Activated CD4-positive, alpha-beta T cell treated with anti-CD3 and anti-CD28 coated beads, Interleukin-2, Interleukin-6, amounts not matched to agents 100 ng/mL and 50 ng/mL, durations not matched to agents 16 hours and 8 hours (primary cell): ENCODE measurements at regions not wholly inside any gene's neighbourhood (a gene's known extent, or its start where the extent isn't known, plus 50 kb on each side); places are given as distances from the start of the nearest gene placed in this dataset.

Experiments
- DNase-seq: peaks from one replicate; pipeline ENCODE4 v3.0.0-alpha.2; 2020

DNA sequence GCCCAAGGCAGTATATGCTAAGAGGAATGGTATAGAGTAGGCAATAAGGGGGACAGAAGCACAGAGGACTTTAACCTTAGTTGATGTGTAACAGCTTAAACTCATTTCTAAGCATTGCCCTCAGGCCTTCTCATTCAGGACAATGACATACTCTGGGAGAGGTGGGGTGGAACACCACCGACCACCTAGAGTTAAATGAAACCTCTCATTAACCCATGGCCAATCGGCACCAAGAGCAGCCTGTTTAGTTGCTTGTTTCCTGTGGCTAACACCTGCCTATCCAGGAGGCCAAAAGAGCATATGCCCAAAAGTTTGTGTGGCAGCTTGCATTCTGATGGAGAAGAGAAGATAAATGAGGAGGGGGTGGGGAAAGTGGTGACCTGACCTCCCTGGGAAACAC lies 50.0 kb downstream of the PABIR2 start:
- no peak for DNase-seq

DNA sequence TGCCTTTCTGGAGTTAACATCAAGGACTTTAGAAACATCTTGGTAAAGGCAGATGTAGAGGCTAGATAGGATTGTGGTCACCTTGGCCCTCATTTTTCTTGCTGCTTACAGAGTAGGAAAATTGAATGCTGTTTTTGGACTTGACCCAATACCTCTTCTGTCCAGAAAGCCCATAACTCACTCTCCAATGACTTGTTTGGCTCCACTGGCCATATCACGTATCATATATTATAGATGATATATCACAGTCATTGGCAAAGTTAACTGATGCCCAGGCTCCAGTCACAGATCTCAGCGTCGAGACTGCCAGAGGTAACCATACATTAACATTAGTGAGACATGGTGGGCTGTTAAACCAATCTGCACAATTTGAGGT lies 50.6 kb downstream of the PABIR2 start:
- no peak for DNase-seq

GRCh38 chrX:134745636-134746409 lies 51.2 kb downstream of the PABIR2 start:
- DNase-seq: no peak

GRCh38 chrX:134743091-134743490 lies 53.9 kb downstream of the PABIR2 start:
- DNase-seq: no peak

DNA sequence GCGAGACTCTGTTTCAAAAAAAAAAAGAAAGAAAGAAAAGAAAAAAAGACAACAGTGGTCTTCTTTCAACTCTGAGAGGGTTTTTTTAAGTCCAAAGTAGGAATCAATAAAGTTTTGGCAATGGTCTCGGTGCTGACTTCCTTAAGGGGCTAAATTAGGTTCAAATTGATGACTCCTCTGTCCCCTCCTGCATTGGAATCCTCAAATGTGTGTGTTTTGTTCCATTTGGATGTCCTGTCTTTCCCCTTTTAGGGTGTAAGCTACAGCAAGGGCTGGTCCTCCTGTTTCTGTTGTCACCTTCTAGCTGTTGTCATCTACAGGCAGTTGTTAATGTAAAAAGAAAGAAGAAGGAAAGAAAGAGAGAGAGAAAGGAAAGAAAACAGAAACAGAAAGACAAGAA lies 54.4 kb downstream of the PABIR2 start:
- DNase-seq: no peak

- DNase-seq: no peak
Measured at GRCh38 chrX:134741746-134742145, 55.3 kb downstream of the PABIR2 start.

GRCh38 chrX:134738986-134739740 lies 57.8 kb downstream of the PABIR2 start:
- DNase-seq: no peak

DNA sequence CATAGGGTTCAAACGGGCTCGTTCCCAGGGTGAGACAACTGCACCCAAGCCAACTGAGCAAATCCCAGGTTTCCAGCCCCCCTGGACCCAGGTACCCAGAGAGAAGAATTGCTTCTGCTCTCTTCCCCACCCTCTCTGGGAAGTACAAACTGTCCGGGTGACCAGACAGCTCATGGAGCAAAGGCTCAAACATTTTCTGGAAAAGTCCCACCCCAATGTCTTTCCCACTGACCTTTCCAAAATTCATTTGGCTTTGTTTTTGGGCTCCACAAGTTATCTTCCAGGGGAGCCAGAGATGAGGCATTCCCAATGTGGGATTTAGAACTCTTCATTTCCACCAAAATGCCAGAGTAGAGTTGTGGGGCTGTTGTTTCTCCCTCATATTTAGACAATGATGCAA lies 58.6 kb downstream of the PABIR2 start:
- DNase-seq: no peak

DNA sequence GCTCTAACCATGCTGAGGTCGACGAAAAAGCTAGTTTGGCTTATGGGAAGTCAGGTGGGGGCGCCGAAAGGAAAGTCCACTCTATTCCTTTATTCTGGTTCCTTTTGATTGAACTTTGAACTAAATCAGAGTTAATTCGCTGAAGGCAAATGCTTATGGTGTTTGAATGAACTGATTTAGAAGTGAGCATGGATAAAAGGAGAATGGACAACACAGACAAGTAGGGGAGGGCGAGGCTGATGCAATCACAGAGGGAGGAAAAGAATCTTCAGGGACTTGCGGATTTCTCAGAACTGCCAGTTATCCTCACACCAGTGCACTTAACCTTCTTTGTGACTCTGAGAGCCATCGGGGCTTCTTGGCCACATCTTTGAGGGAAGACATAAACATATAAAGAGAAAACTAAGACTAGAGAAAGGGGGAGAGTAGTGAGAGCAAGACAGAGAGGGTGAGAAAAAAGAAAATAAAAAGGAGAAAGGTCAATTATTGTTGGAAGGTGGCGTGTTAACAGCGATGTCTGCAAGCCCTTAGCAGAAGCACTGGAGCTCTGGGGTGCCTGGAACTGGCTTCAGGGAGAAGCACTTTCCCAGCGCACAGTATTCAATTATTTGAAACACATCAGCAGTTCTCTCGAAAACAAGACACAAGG lies 59.2 kb downstream of the PABIR2 start:
- no peak for DNase-seq

DNA sequence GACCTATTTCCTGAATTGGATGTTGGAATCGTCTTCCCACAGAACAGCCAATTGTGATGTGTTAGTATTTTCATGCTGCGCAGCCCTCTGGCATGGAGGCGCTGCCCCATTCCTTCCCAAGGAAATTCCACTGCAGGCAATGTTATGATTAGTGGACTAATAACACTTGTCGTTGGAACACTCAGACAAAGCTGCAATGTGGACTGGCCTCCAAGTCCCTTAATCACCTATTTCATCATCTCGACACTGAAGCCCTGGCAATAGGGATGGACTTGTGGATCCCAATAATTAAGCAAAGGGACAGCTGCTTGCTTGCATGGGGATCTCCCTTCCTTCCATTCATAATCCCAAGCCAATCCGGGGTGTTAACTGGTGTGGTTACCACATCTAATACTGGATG lies 59.9 kb downstream of the PABIR2 start:
- no peak for DNase-seq

- DNase-seq: no peak
Measured at GRCh38 chrX:134736356-134736755, 60.6 kb downstream of the PABIR2 start.

DNA sequence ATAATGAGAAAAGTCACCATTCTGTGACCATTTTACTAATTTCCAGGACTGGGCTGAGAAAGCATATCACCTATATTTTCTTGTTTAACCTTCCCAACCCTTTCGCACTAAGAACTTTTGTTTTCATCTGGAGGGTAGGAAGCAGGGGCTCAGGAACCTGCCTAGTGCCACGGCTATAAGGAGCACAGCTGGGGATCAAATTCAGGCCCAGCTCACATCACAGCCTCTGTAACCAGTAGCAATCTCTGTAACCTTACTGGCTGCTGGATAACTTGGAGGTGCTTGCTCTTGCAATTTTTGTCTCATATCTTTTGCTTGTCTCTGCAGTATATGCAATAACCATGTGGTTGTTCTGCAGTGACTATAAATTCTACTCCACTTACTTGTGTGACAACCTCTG lies 62.0 kb downstream of the PABIR2 start:
- no peak for DNase-seq

DNA sequence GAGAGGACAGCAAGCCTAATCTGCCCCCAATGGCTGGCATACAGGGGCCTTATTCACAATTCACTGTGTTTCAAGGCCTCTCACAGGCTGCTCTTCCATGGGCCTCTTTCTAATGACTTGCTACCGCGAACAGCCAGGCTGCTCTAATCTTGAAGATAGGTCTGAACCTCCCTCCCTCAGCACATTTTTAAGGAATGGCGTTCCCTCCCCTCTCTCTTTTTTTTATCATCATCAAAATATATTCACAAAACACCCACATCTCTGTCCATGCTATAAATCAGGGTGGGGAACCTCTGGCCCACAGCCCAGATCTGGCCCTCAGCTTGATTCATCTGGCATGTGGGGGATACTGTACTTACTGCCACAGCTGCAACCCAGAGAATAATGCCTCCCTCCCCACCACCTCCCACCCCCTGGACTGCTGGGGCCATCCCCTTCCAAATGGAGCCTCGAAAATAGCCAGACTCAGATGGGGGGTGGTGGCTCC lies 62.5 kb downstream of the PABIR2 start:
- DNase-seq: no peak

DNA sequence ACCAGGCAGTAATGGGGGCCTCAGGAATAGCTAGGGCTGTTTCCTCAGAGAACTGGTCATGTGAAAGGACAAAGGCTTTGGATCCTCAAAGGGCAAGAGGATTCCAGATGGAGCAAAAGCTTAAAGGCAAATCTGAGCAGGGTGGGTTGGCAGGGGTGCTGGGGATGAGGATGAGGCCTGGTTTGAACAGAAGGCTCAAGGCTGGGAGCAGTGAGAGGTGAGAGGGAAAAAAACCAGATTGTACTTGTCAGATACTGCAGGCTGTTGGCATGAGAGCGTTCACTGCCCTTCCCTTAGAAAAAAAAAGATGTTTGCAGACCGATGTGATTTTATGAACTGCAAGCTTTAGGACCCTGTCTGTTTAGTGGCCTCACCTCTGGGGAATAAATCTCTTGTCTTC lies 63.4 kb downstream of the PABIR2 start:
- no peak for DNase-seq

DNA sequence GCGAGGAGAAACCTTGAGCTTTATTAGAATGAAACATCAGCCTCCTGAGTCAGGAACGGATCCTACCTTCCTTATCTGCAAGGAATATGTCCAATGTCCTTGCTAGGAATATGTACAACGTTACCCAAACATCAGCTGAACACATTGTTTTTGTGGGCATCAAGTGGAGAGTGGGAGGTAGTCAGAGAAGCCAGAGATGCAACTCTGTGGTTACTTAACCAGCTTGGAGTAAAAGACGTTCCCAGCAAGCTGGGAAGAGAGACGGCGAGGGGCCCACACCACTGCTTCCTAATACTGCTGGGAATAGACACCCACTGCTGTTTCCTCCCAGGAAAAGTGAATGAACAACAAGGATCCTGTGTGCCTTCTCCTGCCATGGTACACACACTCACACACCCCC lies 64.3 kb downstream of the PABIR2 start:
- DNase-seq: no peak

GRCh38 chrX:134732152-134732551 lies 64.9 kb downstream of the PABIR2 start:
- no peak for DNase-seq

- no peak for DNase-seq
Measured at GRCh38 chrX:134727363-134727762, 69.1 kb upstream of the PLAC1 start.

DNA sequence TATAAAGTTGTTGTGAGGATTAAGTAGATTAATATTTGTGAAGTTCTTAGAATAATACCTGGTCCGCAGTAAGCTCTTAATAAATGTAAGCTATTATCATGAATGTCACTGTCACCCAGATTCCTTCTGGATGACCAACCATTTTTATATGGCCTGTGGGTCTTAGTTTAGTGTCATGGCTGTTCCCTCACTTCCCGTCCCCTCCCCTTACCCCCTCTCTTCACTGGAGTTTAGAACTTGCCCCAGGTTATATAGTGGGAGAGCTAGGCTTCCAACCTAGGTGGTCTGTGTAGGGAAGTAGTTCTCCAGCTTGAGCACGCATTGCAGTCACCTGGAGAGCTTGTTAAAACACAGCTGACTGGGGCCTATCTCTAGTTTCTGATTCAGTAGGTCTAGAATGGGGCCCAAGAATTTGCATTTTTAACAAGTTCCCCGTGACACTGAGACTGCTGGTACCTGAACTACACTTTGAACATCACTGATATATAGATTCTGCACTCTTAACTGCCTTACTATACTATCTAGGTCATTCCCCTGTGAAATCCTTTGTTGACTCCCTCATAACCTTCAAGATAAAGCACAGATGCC lies 66.9 kb upstream of the PLAC1 start:
- no peak for DNase-seq

GRCh38 chrX:134721766-134722532 lies 63.7 kb upstream of the PLAC1 start:
- no peak for DNase-seq

- peak; percentile 69 for DNase-seq
Measured at GRCh38 chrX:134718966-134719317, 60.7 kb upstream of the PLAC1 start.

DNA sequence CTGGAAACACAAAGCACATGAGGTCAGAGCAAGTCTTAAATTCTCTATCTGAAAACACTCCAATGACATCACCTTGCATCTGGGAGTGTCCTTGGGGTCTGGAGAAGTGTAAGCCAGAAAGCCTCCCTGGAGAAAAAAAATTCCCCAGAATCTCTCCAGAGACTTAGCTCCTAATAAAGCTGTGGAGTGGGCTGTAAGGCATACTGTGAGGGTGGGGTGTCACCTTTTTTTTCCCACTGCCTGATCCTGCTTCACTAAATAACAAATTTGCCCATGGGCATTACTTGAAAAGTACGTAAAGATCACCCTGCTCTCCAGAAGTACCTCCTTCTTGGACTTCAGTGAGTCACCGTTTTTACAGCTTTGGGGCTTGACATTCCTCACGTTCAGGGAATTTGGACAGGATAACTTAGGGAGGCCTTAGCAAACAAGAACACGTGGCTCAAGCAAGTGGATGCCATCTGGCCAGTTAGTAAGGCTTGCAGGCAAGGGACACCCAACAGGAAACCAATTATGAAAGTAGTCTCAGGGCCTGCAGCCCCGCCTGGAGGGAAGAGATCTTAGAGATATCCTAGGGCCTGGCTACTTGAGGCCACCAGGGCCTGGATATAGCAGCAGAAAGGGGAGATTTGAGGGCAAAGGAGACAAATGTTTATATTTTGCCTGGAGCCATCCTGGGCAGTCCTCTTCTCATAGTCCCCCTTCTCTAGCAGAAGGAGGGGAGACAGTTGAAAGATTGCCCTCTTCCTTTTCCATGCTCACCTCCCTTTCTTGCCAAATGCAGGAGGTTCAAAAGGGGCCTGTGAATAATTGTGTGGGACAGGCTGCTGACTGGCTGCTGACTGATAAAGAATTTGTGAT lies 60.1 kb upstream of the PLAC1 start:
- peak; percentile 5 for DNase-seq

DNA sequence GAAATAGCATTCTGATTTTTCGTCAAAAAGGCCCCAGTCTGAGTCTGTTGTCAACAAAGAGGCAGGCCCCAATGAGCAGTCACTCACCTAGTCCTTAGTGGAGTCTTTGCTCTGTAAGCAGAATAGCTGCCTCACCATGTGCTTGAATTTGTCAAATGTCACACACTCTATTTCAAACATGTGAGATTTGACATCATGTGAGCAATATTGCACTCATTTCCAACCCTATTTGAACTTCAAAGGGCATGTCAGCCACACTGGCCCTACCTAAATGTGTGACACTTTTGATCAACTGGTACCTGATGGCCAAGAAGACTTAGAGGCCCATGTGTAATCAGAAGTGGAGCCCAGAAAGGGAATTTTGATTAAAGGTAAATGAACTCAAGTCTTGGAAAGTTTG lies 59.4 kb upstream of the PLAC1 start:
- peak; percentile 6 for DNase-seq
